Testis (tissue), 2 donors: ENCODE measurements at regions not wholly inside any gene's neighbourhood (a gene's known extent, or its start where the extent isn't known, plus 50 kb on each side); places are given as distances from the start of the nearest gene placed in this dataset.

ENCODE experiments used
- DNase-seq: peaks from one replicate; pipeline ENCODE4 v3.0.0-alpha.2; 2019
- H3K27ac ChIP-seq, 2 donors: fragments of 200-600 bp; sonication (generic); one replicate each; pipeline ENCODE4 v1.5.1; 2019
- H3K27me3 ChIP-seq: fragments of 200-600 bp; sonication (generic); one replicate; pipeline ENCODE4 v1.5.1; 2019
- H3K36me3 ChIP-seq: fragments of 200-600 bp; sonication (generic); one replicate; pipeline ENCODE4 v1.5.1; 2017; ENCODE audit warnings: low read depth; ENCODE audit errors: missing control alignments
- H3K4me1 ChIP-seq: fragments of 200-600 bp; sonication (generic); one replicate; pipeline ENCODE4 v1.5.1; 2019
- H3K4me3 ChIP-seq, 2 donors: fragments of 200-600 bp; sonication (generic); one replicate each; pipeline ENCODE4 v1.5.1; 2017 to 2019
- H3K9me3 ChIP-seq: fragments of 200-600 bp; sonication (generic); one replicate; pipeline ENCODE4 v1.5.1; 2017
- POLR2A ChIP-seq: fragments of 450-650 bp; IDR thresholded peaks from one replicate; pipeline ENCODE4 v1.6.1; 2017; ENCODE audit warnings: antibody characterized with exemption, mild to moderate bottlenecking, moderate library complexity
- WGBS, 2 donors: methylation state at CpG; one replicate each; pipeline ENCODE4 v1.1.5; 2018; 5-methylcytosine and 5-hydroxymethylcytosine counted together
- intact Hi-C: fragments of 100-400 bp; cut with DNase I; formaldehyde crosslinking; loops from one replicate; pipeline ENCODE4 v1.15.1; 2023; ENCODE audit warnings: low total_unique reads
- TF ChIP-seq, protein P1 (sequence below), 3 experiments: fragments of 450-650 bp in 2 of 3; fragments of 200-600 bp in 1 of 3; sonication (generic) in 1 of 3; IDR thresholded peaks; one replicate each; pipeline ENCODE4 v1.5.1; 2016 to 2019; ENCODE audit warnings: antibody characterized with exemption in 3 of 3, mild to moderate bottlenecking in 2 of 3, moderate library complexity in 1 of 3

- Histone ChIP-seq H3K4me3 (no peak overlapping the region), H3K36me3 (no peaks in the 10 kb centered on the region), H3K27ac (no peak overlapping the region), H3K9me3 (no peaks in the 10 kb centered on the region), H3K4me1 (no peaks in the 10 kb centered on the region), H3K27me3 (no peaks in the 10 kb centered on the region)
- no peak for DNase-seq
- intact Hi-C loops, result no loop called here
- TF ChIP-seq, protein P1, sequence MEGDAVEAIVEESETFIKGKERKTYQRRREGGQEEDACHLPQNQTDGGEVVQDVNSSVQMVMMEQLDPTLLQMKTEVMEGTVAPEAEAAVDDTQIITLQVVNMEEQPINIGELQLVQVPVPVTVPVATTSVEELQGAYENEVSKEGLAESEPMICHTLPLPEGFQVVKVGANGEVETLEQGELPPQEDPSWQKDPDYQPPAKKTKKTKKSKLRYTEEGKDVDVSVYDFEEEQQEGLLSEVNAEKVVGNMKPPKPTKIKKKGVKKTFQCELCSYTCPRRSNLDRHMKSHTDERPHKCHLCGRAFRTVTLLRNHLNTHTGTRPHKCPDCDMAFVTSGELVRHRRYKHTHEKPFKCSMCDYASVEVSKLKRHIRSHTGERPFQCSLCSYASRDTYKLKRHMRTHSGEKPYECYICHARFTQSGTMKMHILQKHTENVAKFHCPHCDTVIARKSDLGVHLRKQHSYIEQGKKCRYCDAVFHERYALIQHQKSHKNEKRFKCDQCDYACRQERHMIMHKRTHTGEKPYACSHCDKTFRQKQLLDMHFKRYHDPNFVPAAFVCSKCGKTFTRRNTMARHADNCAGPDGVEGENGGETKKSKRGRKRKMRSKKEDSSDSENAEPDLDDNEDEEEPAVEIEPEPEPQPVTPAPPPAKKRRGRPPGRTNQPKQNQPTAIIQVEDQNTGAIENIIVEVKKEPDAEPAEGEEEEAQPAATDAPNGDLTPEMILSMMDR (IDR thresholded peaks at IDR 0.05), result no peak
Observed at GRCh38 chr15:39285663-39286062, 295.2 kb upstream of the THBS1 start.

DNA sequence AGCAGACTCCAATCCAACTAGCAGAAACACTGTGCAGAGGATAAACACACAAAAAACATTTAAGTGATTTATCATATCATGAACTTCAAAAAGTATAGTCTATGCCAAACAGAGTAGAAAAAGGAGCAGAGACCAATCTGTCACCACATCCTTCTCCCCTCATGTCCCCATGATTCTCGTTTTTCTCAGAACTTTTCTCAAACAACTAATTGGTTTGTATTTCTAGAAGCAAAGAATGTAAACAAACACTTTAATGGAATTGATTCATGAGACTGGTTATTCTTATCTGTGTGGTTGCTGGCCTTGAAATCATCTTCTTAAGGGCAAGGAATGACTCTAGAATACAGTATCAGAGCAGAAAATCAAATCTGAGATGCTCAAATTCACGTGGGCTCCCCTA, 294.2 kb upstream of the THBS1 start:
- H3K4me1 ChIP-seq, result no peaks in the 10 kb centered on the region
- no peak for DNase-seq
- intact Hi-C loops, result no loop called here
- no peaks in the 10 kb centered on the region for H3K9me3 ChIP-seq
- 37 to 49% methylated on average over 2 of the region's 2 CpGs for WGBS, 2 donors
- H3K36me3 ChIP-seq, result no peaks in the 10 kb centered on the region
- no peaks in the 10 kb centered on the region for H3K27me3 ChIP-seq
- H3K4me3 ChIP-seq, result no peak overlapping the region
- no peak overlapping the region for H3K27ac ChIP-seq
- TF ChIP-seq POLR2A, result no peak
- TF ChIP-seq, protein P1 (IDR thresholded peaks at IDR 0.05), result no peak

- TF ChIP-seq, protein P1 (IDR thresholded peaks at IDR 0.05), result no peak
- no peak for TF ChIP-seq POLR2A
- no peaks in the 10 kb centered on the region for H3K9me3 ChIP-seq
Observed at GRCh38 chr15:39287322-39288195, 293.3 kb upstream of the THBS1 start.

GRCh38 chr15:39290711-39291435, 290.0 kb upstream of the THBS1 start:
- DNase-seq, result no peak
- WGBS, 2 donors, result 92 to 93% methylated on average over 4 of the region's 4 CpGs
- no peaks in the 10 kb centered on the region for H3K4me1 ChIP-seq
- intact Hi-C loops, result no loop called here
- H3K9me3 ChIP-seq, result no peaks in the 10 kb centered on the region
- H3K27ac ChIP-seq, result no peak overlapping the region
- no peak overlapping the region for H3K4me3 ChIP-seq
- TF ChIP-seq, protein P1 (IDR thresholded peaks at IDR 0.05), result no peak
- no peak for TF ChIP-seq POLR2A
- no peaks in the 10 kb centered on the region for H3K36me3 ChIP-seq
- H3K27me3 ChIP-seq, result no peaks in the 10 kb centered on the region

More at GRCh38 chr15:39287322-39288195, 293.3 kb upstream of the THBS1 start:
- no peak for DNase-seq
- Histone ChIP-seq H3K4me1 (no peaks in the 10 kb centered on the region), H3K4me3 (no peak overlapping the region), H3K27me3 (no peaks in the 10 kb centered on the region), H3K27ac (no peak overlapping the region), H3K36me3 (no peaks in the 10 kb centered on the region)
- intact Hi-C loops, result no loop called here
- 91 to 94% methylated on average over 6 of the region's 6 CpGs for WGBS, 2 donors
